Right lobe of liver (tissue), 4 donors: ENCODE measurements at regions not wholly inside any gene's neighbourhood (a gene's known extent, or its start where the extent isn't known, plus 50 kb on each side); places are given as distances from the start of the nearest gene placed in this dataset.

Source experiments
- POLR2A ChIP-seq: fragments of 450-650 bp; IDR thresholded peaks from one replicate; pipeline ENCODE4 v1.6.1; 2017; ENCODE audit warnings: antibody characterized with exemption, mild to moderate bottlenecking
- TF ChIP-seq, protein P1 (sequence below), 4 donors: fragments of 200-600 bp in 3 of 4; fragments of 450-650 bp in 1 of 4; IDR thresholded peaks; one replicate each; pipeline versions ENCODE4 v1.5.1 to v1.8.0; 2016 to 2022; ENCODE audit warnings: antibody characterized with exemption in 4 of 4, mild to moderate bottlenecking in 2 of 4
- donor health status: DM: no; HTN: no; CAD: no.
- donor health status: DM: no; HTN: no; CAD: no.
- donor health status: DM: no; HTN: yes; CAD: no.

DNA sequence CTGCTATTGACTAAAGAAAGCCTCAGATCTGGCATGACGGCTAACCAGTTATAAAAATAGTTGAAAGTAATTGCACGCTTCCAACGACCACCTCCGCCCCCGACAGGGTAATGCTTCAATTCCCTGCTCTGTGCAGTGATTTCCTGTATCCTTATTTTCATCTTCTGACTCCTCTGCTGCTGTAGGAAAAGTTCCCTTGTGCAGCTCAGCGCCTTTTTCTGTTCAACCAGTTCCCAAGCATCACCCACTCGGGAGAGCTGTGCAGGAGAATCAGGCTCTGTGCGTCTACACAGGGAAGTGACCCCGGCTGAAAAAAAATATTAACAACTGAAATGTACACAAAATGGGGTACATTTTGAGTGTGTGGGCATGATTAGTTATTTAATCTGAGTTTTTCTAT lies 91.3 kb upstream of the COPS8 start:
- TF ChIP-seq, protein P1, sequence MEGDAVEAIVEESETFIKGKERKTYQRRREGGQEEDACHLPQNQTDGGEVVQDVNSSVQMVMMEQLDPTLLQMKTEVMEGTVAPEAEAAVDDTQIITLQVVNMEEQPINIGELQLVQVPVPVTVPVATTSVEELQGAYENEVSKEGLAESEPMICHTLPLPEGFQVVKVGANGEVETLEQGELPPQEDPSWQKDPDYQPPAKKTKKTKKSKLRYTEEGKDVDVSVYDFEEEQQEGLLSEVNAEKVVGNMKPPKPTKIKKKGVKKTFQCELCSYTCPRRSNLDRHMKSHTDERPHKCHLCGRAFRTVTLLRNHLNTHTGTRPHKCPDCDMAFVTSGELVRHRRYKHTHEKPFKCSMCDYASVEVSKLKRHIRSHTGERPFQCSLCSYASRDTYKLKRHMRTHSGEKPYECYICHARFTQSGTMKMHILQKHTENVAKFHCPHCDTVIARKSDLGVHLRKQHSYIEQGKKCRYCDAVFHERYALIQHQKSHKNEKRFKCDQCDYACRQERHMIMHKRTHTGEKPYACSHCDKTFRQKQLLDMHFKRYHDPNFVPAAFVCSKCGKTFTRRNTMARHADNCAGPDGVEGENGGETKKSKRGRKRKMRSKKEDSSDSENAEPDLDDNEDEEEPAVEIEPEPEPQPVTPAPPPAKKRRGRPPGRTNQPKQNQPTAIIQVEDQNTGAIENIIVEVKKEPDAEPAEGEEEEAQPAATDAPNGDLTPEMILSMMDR (IDR thresholded peaks at IDR 0.05) = no peak
- TF ChIP-seq POLR2A = no peak
